ENCODE measurements at regions not wholly inside any gene's neighbourhood (a gene's known extent, or its start where the extent isn't known, plus 50 kb on each side); places are given as distances from the start of the nearest gene placed in this dataset.
A peak's percentile ranks its signal among the peaks of the same experiment; 100 is the strongest.

DNA sequence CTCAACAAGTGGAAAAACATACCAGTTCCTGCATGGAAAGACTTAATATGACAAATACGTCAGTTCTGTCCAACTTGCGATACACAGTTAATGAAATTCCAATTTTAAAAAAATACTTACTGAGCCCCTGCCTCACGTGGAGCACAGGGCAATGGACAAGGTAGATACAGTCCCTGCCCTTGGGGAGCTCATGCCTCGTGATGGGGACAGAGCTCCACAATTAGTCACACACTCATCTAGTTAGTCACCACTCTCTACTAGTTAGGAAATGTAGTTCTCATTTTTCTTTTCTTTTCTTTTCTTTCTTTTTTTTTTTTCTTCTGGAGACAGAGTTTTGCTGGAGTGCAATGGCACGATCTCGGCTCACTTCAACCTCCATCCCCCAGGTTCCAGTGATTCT, 74.7 kb upstream of the CDH5 start:
- no peak for DNase-seq

DNA sequence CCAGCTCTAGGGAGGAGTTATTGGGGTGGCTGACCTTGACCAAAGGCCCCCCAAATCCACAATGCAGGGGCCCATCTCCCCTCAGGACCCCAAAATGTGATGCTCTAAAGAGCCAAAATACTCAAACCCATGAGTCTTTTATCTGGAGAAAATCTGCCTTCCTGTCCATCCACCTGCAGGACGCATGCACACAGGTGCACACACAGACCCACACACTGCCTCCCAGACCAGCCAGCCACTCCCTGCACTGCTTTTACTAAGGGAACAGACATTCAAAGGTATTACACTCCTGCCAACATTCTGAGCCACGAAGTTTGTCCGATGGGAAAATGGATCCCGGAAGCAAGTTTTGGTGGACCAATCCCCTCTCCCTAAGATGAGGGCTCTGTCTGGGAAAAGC, 76.1 kb upstream of the CDH5 start:
- in situ Hi-C loops (cut with MboI; ENCODE audit: low pct_unique_long_range_greater_than_20kb, low sequenced_read_pairs): no loop called here
- no peak for DNase-seq

More for the DNA sequence above, 74.7 kb upstream of the CDH5 start:
- in situ Hi-C loops (cut with MboI; ENCODE audit: low pct_unique_long_range_greater_than_20kb, low sequenced_read_pairs): no loop called here

DNA sequence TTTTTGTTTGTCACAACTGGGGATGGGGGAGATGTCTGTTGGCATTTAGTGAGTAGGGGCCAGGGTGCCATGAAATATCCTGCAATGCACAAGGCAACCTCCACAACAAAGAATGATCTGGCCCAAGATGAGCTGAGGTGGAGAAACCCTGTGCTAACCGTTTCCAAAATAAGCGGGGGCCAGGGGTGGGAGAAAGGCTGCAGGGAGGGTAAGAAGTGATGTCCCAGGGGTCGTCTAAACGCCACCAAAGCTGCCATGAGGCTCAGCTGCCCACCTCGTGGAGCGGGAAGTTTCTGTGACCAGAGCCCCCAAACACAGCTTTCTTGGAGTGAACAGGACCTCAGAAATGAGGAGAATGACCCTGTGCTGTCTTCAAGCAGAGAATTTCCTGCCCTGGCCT, 76.5 kb upstream of the CDH5 start:
- no peak for DNase-seq
- in situ Hi-C loops (cut with MboI; ENCODE audit: low pct_unique_long_range_greater_than_20kb, low sequenced_read_pairs): no loop called here

DNA sequence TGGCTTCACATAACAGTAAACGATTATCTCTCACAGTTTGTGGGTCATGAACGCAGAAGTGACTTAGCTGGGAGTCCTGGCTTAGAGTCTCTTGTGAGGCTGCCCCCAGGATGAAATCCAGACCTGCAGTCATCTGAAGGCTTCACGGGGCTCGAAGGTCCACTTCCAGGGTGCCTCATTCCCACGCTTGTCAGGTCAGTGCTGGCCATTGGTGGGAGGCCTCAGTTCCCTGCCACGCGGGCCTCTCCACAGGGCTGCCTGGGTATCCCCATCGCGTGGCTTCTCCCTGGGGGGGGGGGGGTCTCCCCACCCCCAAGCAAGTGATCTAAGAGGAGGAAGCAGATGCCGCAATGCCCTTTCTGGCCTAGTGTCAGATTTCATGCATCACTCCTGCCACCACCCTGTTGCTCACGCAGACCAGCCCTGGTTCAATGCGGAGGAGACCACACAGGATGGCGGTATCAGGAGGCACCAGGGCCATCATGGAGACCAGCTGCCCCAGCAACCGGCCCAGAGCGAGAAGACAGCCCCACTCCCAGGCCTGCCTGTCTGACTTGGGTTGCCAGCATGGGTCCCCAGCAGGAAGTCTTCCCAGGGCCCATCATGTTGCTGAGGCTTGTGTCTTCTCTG, 77.3 kb upstream of the CDH5 start:
- in situ Hi-C loops (cut with MboI; ENCODE audit: low pct_unique_long_range_greater_than_20kb, low sequenced_read_pairs): no loop called here
- no peak for DNase-seq

DNA sequence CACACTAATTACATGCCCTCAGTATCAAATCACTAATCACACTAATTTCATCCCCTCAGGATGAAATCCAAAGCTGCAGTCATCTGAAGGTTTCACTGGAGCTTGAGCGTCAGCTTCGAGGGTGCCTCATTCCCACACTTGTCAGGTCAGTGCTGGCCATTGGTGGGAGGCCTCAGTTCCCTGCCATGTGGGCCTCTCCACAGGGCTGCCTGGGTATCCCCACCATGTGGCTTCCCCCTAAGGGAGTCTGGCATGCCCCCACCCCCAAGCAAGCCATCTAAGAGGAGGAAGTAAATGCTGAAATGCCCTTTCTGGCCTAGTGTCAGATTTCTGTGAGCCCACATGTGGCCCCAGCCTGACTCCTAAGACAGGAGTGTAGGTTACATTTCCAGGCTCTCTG, 78.6 kb upstream of the CDH5 start:
- in situ Hi-C loops (cut with MboI; ENCODE audit: low pct_unique_long_range_greater_than_20kb, low sequenced_read_pairs): no loop called here
- DNase-seq: no peak

DNA sequence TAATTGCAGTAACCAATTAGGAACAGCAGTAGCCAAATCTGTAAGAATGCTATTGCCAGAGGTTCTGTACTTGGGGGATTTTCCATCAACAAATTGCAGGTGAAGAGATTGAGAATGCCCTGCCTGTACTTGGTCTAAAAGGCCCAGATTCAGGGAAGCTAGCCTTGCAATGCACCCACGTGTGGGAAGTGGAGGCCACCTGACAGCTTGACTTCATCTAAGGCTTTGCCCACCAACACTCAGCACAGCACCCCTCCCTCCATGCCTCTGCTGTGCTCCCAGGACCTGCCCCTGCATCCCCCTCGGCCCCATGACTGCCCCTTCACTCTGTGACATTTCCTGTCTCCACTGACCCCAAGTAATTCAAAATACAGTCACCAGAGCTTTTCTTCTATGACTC, 79.1 kb upstream of the CDH5 start:
- no peak for DNase-seq
- in situ Hi-C loops (cut with MboI; ENCODE audit: low pct_unique_long_range_greater_than_20kb, low sequenced_read_pairs): no loop called here

DNA sequence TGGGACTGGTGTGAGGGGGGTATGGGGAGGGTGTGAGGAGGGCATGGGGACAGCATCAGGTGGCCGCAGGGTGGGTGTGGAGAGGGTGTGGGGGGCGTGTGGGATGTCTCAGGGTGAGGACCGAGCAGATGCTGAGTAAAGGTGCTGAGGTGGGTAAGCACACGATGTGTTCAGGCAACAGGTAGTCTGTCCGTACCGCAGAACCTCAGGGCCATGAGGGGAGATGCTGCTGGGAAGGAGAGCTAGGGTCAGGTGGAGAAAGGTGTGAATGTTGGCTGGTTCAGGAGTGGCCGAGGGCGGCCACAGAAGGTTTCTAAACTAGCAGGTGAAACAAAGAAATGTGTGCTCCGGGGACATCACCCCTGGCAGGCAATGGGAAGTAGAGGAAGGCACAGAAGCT, 80.0 kb upstream of the CDH5 start:
- in situ Hi-C loops (cut with MboI; ENCODE audit: low pct_unique_long_range_greater_than_20kb, low sequenced_read_pairs): no loop called here
- no peak for DNase-seq

DNA sequence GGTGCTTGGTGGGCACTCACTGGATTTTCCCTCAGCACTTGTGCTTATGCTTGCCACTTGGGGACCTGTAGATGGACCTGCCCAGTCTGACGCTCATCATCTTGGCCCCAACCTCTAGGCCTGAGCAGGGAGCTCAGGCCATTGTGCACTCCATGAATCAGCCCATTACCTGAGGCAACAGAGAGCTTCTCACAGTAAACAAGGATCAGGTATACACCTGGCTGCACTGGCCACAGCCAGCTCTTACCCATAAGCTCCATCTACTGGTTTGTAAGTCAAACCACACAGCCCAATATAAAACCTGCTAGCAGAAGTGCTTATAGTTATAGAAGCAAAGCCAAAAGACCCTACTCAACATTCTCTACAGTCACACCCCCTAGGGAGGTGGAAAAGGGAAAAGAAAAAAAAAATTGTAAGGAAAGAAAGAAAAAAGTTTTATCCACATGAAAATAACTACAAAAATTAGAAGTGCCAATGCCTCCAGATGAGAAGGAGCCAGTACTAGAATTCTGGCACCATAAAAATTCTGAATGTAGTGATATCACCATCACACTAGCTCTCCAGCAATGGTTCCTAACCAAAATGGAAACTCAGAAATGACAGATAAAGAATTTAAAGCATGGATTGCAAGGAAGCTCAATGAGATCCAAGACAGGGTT, 87.8 kb upstream of the CDH5 start:
- in situ Hi-C loops (cut with MboI; ENCODE audit: low pct_unique_long_range_greater_than_20kb, low sequenced_read_pairs): no loop called here

DNA sequence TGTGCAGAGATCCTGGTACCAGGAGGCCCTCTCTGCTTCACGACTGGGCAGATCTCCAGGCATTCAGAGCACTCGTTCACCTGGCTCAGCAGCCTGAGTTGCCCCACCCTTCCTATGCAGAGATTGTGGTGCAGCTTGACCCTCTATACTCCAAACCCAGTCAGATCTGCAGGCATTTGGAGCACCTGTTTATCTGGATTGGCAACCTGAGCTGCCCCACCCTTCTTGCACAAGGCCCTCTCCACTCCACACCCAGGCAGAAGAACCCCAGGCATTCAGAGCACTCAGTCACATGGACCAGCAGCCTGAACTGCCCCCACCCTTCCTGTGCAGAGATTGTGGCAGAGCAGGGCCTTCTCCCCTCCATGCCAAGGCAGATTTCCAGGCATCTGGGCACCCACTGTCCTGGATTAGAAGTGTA, 88.4 kb upstream of the CDH5 start:
- DNase-seq: no peak
- in situ Hi-C loops (cut with MboI; ENCODE audit: low pct_unique_long_range_greater_than_20kb, low sequenced_read_pairs): no loop called here

More for the DNA sequence above, 87.8 kb upstream of the CDH5 start:
- no peak for DNase-seq

DNA sequence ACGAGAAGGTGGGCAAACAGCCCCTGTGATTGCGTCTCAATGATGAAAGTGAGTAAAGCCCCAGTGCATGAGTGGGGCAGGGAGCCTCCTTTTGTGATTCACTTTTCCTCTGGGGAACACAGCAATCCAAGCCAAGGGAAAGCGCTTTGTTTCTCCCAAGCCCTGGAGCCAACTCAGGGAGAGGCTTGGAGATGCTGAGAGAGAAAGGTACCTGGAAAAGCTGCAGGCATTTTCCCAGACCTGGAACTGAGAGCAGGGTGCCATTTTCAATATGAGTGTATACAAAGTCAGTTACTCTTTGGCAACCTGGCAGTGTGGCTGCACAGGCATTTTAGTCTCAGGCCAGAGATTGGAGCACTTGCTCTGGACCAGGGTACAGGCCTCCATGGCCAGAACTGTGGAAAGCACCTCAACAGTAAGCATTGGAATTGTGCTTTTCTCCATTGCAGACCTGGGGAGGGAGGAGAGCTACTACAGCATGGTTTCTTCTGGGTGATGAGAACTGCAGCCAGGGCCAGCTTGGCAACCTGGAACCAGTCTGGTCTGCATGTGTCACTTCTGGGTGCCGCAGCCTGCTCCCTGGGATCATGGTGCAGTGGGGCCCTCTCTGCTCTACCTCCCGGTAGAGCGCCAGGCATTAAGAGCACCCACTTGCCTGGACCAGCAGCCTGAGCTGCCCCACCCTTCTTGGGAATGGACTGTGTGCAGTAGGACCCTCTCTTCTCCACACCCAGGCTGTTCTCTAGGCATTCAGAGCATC, 89.0 kb upstream of the CDH5 start:
- in situ Hi-C loops (cut with MboI; ENCODE audit: low pct_unique_long_range_greater_than_20kb, low sequenced_read_pairs): no loop called here
- DNase-seq: no peak

DNA sequence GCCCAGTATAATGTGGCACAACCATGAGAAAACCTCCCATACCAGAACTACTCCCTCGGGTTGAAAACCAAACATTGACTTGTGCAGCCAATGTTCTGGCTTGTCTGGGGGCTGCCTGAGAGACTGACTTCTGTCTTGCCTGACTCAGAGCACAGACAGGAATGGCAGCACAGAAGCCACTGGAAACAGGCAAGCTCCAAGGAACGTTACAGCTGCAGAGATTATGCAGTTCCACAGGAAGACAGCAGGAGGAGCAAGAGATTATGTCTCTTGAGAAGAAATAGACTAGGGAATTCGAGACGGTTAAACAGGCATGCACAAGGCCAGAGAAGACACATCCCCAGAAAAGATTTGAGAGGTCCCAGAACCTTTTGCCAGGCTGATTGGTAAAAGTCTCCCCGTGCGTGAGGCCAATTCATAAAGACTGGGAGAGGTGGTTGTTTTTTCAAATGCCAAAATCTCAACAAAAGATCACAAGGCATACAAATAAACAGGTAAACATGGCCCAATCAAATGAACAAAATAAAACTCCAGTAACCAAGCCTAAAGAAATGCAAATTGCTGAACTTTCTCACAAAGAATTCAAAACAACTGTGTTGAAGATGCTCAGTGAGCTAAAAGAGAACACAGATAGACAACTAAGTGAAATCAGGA, 90.6 kb upstream of the CDH5 start:
- DNase-seq: peak; percentile 65

DNA sequence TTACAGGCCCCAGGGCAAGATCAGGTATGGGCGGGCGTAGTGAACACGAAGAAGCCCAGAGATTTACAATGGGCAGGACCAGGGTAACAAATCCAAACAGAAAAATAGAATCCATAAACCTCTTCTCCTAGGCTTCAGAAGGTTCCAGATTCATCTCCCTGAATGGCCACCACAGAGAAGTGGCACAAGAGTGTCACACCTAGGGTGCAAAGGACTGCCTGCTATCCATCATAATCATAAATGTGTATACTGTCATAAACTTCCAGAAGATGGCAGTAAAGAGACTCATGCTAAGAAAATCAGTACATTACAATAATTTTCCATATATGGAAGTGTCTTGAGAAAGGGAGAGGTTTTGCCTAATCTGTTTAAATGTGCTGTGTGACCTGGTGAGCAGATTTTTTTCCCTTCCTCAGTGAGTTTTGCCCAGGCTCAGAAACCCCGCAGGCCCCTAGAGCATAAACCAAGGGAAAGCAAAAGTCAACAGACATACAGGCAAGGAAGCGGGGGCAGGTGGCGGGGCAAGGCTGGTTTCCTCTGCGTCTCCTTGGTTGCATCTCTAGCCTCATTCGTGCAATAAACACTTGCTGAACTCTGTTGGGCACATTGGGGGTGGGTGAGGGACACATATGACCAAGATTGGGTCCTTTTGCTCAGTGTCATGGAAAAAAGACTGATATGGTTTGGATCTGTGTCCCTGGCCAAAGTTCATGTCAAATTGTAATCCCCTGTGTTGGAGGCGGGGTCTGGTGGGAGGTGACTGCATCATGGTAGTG, 92.0 kb upstream of the CDH5 start:
- in situ Hi-C loops (cut with MboI; ENCODE audit: low pct_unique_long_range_greater_than_20kb, low sequenced_read_pairs): no loop called here
- peak; percentile 45 for DNase-seq

More for the DNA sequence above, 90.6 kb upstream of the CDH5 start:
- in situ Hi-C loops (cut with MboI; ENCODE audit: low pct_unique_long_range_greater_than_20kb, low sequenced_read_pairs): no loop called here

DNA sequence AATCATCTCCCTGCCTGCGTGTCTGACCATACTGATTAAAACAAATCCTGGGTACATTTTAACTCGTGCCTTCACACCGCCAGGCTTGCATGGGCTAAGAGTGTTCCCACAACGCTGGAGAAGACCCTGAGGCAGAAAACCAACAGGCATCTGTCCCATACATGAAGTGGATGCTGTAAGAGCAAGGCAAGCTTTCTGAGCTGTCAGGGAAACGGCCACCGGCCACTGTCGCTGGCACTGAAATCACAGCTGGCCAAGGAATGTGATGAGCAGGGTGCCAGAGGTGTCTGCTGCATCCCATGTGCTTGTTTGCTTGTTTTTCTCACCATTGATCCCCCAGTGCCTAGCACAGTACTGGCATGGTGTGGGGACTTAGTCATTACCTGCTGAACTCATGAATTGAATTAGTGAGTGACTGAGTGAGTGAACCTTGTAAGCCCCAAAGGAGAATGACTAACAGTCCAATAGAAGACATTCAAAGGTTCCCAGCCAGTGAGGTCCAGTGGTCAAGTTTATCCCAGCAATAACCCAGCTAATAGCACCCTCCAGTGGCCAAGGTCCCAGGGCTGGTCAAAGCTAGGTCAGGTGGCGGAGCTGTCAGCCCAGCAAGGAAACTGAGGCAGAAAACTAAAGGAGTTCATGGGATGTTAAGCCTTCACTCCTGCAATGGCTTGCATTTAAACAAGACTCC, 92.7 kb upstream of the CDH5 start:
- no peak for DNase-seq
- in situ Hi-C loops (cut with MboI; ENCODE audit: low pct_unique_long_range_greater_than_20kb, low sequenced_read_pairs): no loop called here

DNA sequence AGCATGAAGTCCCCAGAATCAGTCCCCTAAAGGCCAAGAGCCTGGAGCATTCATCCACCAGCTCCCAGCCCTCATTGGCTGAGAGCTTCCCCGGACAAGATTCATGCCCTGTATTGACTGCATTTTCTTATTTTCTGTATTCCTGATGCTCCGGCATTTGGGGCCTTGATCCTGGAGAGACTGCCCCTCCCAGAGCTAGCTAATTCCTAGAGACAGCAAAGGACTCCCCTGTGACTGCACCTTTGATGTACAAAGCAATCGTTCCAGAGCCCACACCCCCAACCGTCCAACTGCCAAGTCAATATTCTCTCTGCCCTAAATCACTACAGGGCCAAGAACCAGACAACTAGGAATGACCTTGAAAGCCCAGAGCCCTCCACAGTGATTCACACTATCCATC, 93.4 kb upstream of the CDH5 start:
- no peak for DNase-seq
- in situ Hi-C loops (cut with MboI; ENCODE audit: low pct_unique_long_range_greater_than_20kb, low sequenced_read_pairs): no loop called here

DNA sequence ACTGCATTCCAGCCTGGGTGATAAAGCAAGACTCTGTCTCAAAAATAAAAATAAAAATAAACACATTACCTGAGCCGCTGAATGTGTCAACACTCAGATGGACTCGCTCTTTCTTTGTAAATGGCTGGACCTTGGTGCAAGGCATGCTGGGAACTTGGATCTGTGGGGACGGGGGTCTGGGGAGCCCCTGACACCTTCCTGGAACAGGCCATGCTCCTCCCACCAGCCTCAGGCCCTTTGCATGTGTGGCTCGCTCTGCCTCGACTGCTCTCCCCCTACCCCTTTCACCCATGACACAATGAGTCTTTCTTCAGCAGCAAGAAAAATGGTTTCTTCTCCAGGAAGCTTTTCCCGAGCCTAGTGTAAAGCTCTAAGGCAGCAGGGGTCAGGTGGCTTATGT, 94.0 kb upstream of the CDH5 start:
- no peak for DNase-seq
- in situ Hi-C loops (cut with MboI; ENCODE audit: low pct_unique_long_range_greater_than_20kb, low sequenced_read_pairs): no loop called here

DNA sequence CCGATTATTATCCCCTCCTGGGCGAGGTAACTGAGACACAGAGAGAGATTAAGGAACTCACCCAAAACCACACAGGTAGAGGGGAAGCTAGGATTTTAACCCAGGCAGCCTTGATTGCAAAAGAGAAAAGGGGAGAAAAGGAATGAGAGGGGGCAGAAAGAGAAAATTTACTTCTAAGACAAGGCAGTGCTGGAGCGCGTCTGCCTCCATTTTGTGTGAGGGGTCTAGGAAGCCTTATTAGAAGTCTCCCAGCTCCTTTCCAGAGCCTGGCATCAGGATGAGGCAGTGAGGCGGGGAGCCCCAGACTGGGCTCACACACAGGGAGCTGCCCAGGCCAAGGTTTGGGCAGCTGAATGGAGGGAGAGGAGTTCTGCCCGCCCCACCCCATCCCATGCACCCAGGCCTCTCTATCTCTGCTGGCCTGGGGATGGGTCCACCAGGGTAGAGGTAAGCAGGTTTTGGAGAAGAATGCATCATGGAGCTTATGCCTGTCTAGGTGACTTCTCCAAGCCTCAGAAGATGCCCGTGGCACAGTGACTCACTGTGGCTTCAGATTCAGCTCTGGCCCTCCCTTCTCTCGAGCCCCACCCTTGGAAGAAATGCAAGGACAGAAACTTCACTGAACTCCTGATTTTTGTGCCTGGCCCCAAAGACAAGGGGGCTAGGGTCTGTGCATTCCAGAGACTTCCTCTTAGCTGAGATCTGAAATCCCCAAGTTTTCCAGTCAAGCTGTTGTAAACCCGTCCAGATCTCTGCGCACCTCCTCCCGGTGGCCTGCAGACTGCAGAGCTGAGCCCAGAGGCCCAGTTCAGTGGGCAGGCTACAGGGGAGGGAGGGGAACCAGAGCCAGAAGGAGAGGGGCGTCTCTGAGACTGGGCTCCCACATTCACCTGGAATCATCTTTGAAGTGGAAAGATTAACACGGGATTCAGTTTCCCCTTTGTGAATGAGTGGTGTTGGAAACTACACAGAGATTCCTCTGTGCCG, 95.1 kb upstream of the CDH5 start:
- in situ Hi-C loops (cut with MboI; ENCODE audit: low pct_unique_long_range_greater_than_20kb, low sequenced_read_pairs): no loop called here
- DNase-seq: no peak

DNA sequence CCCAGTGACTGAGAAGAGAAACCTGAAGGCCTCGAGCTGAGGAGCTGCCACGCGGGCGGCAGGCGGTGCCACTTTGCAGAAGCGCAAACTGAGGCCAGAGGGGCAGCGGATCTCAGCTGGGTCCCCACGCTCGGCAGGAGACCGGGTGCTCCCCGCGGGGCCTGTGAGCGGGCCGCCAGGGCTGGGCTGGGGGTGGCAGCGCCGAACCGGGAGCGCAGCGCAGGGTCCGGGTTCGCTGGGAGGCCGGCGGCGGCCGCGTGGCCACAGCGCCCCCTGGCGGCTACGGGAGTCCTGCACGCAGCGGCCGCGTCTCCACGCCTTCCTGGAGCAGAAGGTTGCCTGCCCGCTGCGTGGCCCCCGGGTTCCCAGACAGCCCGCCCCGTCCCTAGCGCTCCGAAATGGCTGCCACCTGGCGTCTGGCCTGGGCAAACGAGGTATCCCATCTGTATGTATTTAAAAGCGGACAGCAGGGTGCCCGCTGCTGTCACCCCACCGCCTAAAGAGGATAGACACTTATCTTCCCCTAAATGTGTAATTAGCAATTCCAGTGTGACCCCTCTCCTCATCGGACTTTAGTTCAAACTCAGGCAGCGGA, 96.1 kb upstream of the CDH5 start:
- in situ Hi-C loops (cut with MboI; ENCODE audit: low pct_unique_long_range_greater_than_20kb, low sequenced_read_pairs): no loop called here
- peak; percentile 70 for DNase-seq
